ENCODE measurements at regions not wholly inside any gene's neighbourhood (a gene's known extent, or its start where the extent isn't known, plus 50 kb on each side); places are given as distances from the start of the nearest gene placed in this dataset.
A peak's percentile ranks its signal among the peaks of the same experiment; 100 is the strongest.

DNA sequence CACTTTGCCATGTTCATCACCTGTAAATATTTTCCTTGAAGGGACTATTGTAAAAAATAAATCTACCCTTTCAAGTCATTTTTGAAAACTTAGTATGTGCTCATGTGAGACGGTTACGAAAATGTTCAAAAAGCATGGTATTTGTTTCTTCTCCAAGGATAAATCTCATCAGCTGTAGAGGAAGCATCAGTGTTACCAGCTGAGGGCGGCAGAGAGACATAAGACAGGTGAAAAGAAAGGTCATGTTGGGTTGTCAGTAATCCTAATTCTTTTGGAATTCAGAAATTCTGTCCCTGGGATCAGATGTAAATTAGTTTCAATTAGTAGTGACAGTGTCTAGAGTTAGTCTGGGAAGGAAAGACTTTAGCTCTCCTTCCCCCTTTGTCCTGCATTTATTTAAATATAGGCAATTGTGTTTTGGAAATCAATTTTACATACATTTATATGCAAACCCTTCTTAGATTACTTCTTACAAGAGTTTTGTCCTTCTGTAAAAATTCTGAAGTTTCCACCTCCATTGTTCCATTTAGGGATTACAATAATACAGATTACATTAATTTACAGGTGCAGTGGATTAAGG lies 791.9 kb upstream of the CDH6 start:
- DNase-seq (ENCODE audit: low read depth in 1 of 2, low spot score in 2 of 2): peak in 1 of 2 experiments; percentile 57
- Histone ChIP-seq H3K23me2 (ENCODE audit: low read depth, low read length) (no peaks in the 10 kb centered on the region), H3K36me3 (ENCODE audit: control insufficient read depth in 2 of 4, insufficient read depth in 4 of 4, low read length in 3 of 4) (no peaks in the 10 kb centered on the region), H3K14ac (ENCODE audit: insufficient read length) (no peak overlapping the region), H3K56ac (replicated peaks; ENCODE audit: insufficient read length, low read depth, low read length) (no peak overlapping the region), H3K4me1 (replicated peaks in 1 of 4; ENCODE audit: control insufficient read depth in 3 of 4, insufficient read depth in 4 of 4, low read length in 3 of 4) (no peaks in the 10 kb centered on the region), H2BK15ac (ENCODE audit: low read length) (no peak overlapping the region), H3K27ac (ENCODE audit: low read depth, low read length) (no peak overlapping the region), H3K18ac (ENCODE audit: extremely low read depth, low read length) (no peak overlapping the region), H3K4ac (replicated peaks; ENCODE audit: insufficient read length, low read depth, low read length) (no peak overlapping the region), H2AK5ac (ENCODE audit: low read depth, low read length) (no peak overlapping the region), H2BK12ac (ENCODE audit: low read depth, low read length) (no peak overlapping the region), H3K9ac (replicated peaks in 1 of 4; ENCODE audit: extremely low read depth in 1 of 4, low read depth in 3 of 4, low read length in 3 of 4) (no peak overlapping the region), H3K4me3 (ENCODE audit: extremely low read depth in 1 of 4, insufficient read depth in 2 of 4, low read depth in 3 of 4, low read length in 4 of 4) (no peak overlapping the region), H3K27me3 (replicated peaks in 1 of 4; ENCODE audit: control insufficient read depth in 3 of 4, extremely low read depth in 1 of 4, insufficient read depth in 3 of 4, low read length in 3 of 4) (peaks cover 0 to 1% (median 0%) of the 10 kb centered on the region in 4 experiments; a peak in 1 of 7 replicates), H3K9me3 (ENCODE audit: insufficient read depth in 2 of 2, low read depth in 1 of 2, low read length in 1 of 2) (no peaks in the 10 kb centered on the region; a peak in 1 of 4 replicates), H2BK5ac (ENCODE audit: low read depth, low read length) (no peak overlapping the region), H2BK120ac (replicated peaks; ENCODE audit: low read depth, low read length) (no peak overlapping the region), H2BK20ac (ENCODE audit: low read length) (no peak overlapping the region), H3K79me1 (ENCODE audit: low read depth, low read length) (no peaks in the 10 kb centered on the region), H3K79me2 (ENCODE audit: control insufficient read depth in 1 of 2, insufficient read depth in 2 of 2, low read length in 2 of 2) (no peaks in the 10 kb centered on the region), H3K4me2 (ENCODE audit: insufficient read depth in 1 of 2, low read depth in 2 of 2, low read length in 2 of 2) (no peak overlapping the region), H3K23ac (ENCODE audit: insufficient read length) (no peak overlapping the region), H4K91ac (replicated peaks; ENCODE audit: insufficient read length, low read length) (no peak overlapping the region), H4K8ac (ENCODE audit: extremely low read depth, insufficient read depth, low read length) (no peak overlapping the region), H4K20me1 (replicated peaks in 1 of 2; ENCODE audit: control insufficient read depth in 1 of 2, insufficient read depth in 2 of 2, low read length in 2 of 2) (no peaks in the 10 kb centered on the region), H2AFZ (ENCODE audit: low read length) (no peak overlapping the region), H4K5ac (ENCODE audit: insufficient read length, low read depth, low read length) (no peak overlapping the region)
- TF ChIP-seq, protein P1, sequence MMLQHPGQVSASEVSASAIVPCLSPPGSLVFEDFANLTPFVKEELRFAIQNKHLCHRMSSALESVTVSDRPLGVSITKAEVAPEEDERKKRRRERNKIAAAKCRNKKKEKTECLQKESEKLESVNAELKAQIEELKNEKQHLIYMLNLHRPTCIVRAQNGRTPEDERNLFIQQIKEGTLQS (IDR thresholded peaks at IDR 0.05; ENCODE audit: insufficient read depth, low read depth, low read length): no peak
- no peak for TF ChIP-seq CHD2 (IDR thresholded peaks at IDR 0.05; ENCODE audit: low read length)
- TF ChIP-seq, protein P2, sequence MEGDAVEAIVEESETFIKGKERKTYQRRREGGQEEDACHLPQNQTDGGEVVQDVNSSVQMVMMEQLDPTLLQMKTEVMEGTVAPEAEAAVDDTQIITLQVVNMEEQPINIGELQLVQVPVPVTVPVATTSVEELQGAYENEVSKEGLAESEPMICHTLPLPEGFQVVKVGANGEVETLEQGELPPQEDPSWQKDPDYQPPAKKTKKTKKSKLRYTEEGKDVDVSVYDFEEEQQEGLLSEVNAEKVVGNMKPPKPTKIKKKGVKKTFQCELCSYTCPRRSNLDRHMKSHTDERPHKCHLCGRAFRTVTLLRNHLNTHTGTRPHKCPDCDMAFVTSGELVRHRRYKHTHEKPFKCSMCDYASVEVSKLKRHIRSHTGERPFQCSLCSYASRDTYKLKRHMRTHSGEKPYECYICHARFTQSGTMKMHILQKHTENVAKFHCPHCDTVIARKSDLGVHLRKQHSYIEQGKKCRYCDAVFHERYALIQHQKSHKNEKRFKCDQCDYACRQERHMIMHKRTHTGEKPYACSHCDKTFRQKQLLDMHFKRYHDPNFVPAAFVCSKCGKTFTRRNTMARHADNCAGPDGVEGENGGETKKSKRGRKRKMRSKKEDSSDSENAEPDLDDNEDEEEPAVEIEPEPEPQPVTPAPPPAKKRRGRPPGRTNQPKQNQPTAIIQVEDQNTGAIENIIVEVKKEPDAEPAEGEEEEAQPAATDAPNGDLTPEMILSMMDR (IDR thresholded peaks at IDR 0.05; ENCODE audit: control extremely low read depth in 1 of 3, insufficient read depth in 1 of 3, low read depth in 1 of 3, low read length in 3 of 3): peak in 2 of 3 experiments; percentile 51 to 69; a peak in 2 of 4 replicates
- TF ChIP-seq RAD21 (IDR thresholded peaks at IDR 0.05 in 1 of 2, conservative IDR thresholded peaks at IDR 0.05 in 1 of 2; ENCODE audit: low read depth in 2 of 2, low read length in 2 of 2): peak; percentile 78 to 85
- CTCF ChIA-PET (ENCODE audit: partially characterized antibody): interaction anchor here (0.6 to 2.4 kb wide), 18 partner anchors 9 to 858 kb away, joined by 3 to 12 read pairs (median 3); no protein-coding TSS in a partner anchor
- POLR2A ChIA-PET (ENCODE audit: partially characterized antibody): no interaction called here
- 56% methylated on average over 3 of the region's 3 CpGs; no CpG with 5 or more reads in 1 of the 2 experiments for WGBS, 2 experiments (ENCODE audit: extremely low coverage in 1 of 2, insufficient coverage in 1 of 2, insufficient read length in 1 of 2, insufficient replicate concordance in 2 of 2, low coverage in 1 of 2, low lambda C conversion rate in 2 of 2, missing lambda C conversion rate in 1 of 2)
- peak; percentile 83 for FAIRE-seq

Measured in H1 (cell line).